K562 (cell line): ENCODE measurements at regions not wholly inside any gene's neighbourhood (a gene's known extent, or its start where the extent isn't known, plus 50 kb on each side); places are given as distances from the start of the nearest gene placed in this dataset.

ENCODE experiments used
- ATAC-seq: fragments of 200-7000 bp; cut with Tn5 transposase; 3 replicates; pipeline ENCODE4 v1.9.1; 2020; ENCODE audit warnings: moderate library complexity
- BruUV-seq: library from RNA; stranded (reverse); fragments of 400-500 nt; replicated peaks from 2 replicates; lab custom pipeline; 2021; lab: Mats Ljungman, UMichigan
- CTCF ChIA-PET: fragments of 300-600 bp; formaldehyde crosslinking; extraction: SDS; loops from one replicate; lab custom pipeline; 2021; ENCODE audit warnings: low intra/inter-chr PET ratio; lab: Yijun Ruan, JAX
- POLR2A ChIA-PET: fragments of 300-600, 350-650 bp; sonication (Branson Sonifier 250); formaldehyde crosslinking; extraction: SDS; loops from one replicate; lab custom pipeline; 2021; ENCODE audit warnings: antibody characterized with exemption, inconsistent platforms; lab: Yijun Ruan, JAX
- DNase-seq, 4 experiments: peaks; one replicate each; pipeline versions ENCODE4 v3.0.0 to v3.0.0-alpha.2; 2011 to 2018; ENCODE audit warnings: low spot score in 3 of 4, mixed read lengths in 3 of 4; ENCODE audit errors: extremely low read depth in 1 of 4
- FAIRE-seq: peaks from 2 replicates; lab custom pipeline; 2011; peaks lifted over from hg19 to GRCh38; lab: Jason Lieb, UNC
- H2AFZ ChIP-seq: 2 replicates; pipeline ENCODE4 v1.6.0; 2011; ENCODE audit warnings: low read depth, low read length, control low read depth, inconsistent platforms
- H3K27ac ChIP-seq: fragments of 200-600 bp; 3 replicates; pipeline ENCODE4 v1.8.0; 2011; ENCODE audit warnings: low read depth, mild to moderate bottlenecking, control low read depth, inconsistent platforms, low read length, moderate library complexity, mixed read lengths; ENCODE audit errors: extremely low read depth
- H3K27me3 ChIP-seq, 2 experiments: fragments of 300-600 bp in 1 of 2; 2 replicates in 1 of 2; 3 replicates in 1 of 2; pipeline versions ENCODE4 v1.6.0 to v1.8.0; 2011; ENCODE audit warnings: inconsistent platforms in 2 of 2, low read length in 2 of 2, mild to moderate bottlenecking in 1 of 2, mixed read lengths in 1 of 2, moderate library complexity in 1 of 2; ENCODE audit not compliant: control insufficient read depth in 2 of 2, insufficient read depth in 2 of 2
- H3K36me3 ChIP-seq: fragments of 300-600 bp; 3 replicates; pipeline ENCODE4 v1.8.0; 2011; ENCODE audit warnings: mild to moderate bottlenecking, low read length, inconsistent platforms; ENCODE audit not compliant: control insufficient read depth, insufficient read depth
- H3K4me1 ChIP-seq, 2 experiments: fragments of 200-600 bp in 1 of 2; replicated peaks in 1 of 2; 2 replicates in 1 of 2; 3 replicates in 1 of 2; pipeline versions ENCODE4 v1.5.1 to v1.8.0; 2011; ENCODE audit warnings: inconsistent platforms in 2 of 2, low read length in 2 of 2, mild to moderate bottlenecking in 1 of 2, mixed read lengths in 1 of 2, moderate library complexity in 1 of 2; ENCODE audit not compliant: control insufficient read depth in 2 of 2, insufficient read depth in 2 of 2
- H3K4me2 ChIP-seq: 2 replicates; pipeline ENCODE4 v1.6.1; 2011; ENCODE audit warnings: low read length, control low read depth, inconsistent platforms, mixed read lengths; ENCODE audit not compliant: insufficient read depth
- H3K4me3 ChIP-seq: fragments of 200-600 bp; sonication (generic), shearing (Covaris generic); 2 replicates; pipeline ENCODE4 v1.5.1; 2016; ENCODE audit warnings: control low read depth, inconsistent platforms
- H3K79me2 ChIP-seq: fragments of 200-600 bp; 3 replicates; pipeline ENCODE4 v1.8.0; 2011; ENCODE audit warnings: low read length, inconsistent platforms; ENCODE audit not compliant: control insufficient read depth, insufficient read depth
- H3K9ac ChIP-seq, 2 experiments: 2 replicates each; pipeline versions ENCODE4 v1.6.0 to v1.6.1; 2011; ENCODE audit warnings: low read depth in 2 of 2, low read length in 2 of 2, control low read depth in 1 of 2, inconsistent platforms in 1 of 2, mild to moderate bottlenecking in 1 of 2, mixed read lengths in 1 of 2; ENCODE audit not compliant: insufficient read depth in 1 of 2
- H3K9me1 ChIP-seq: one replicate; pipeline ENCODE4 v1.6.0; 2011; ENCODE audit warnings: inconsistent platforms, mild to moderate bottlenecking, low read length, moderate library complexity; ENCODE audit not compliant: control insufficient read depth, insufficient read depth
- H3K9me3 ChIP-seq: replicated peaks from 2 replicates; pipeline ENCODE4 v1.5.1; 2011; ENCODE audit warnings: low read depth, low read length, inconsistent platforms; ENCODE audit not compliant: control insufficient read depth, insufficient read depth
- H4K20me1 ChIP-seq: replicated peaks from 2 replicates; pipeline ENCODE4 v1.6.1; 2011; ENCODE audit warnings: low read length, inconsistent platforms, mixed read lengths; ENCODE audit not compliant: control insufficient read depth, insufficient read depth
- ESRRB ChIP-seq: fragments of 250-450 bp; sonication (Bioruptor Pico); IDR thresholded peaks from 2 replicates; pipeline ENCODE4 v1.5.0; 2020; ENCODE audit warnings: mild to moderate bottlenecking, moderate library complexity, borderline replicate concordance
- IRF2 ChIP-seq: sonication (generic); formaldehyde crosslinking; IDR thresholded peaks from 2 replicates; pipeline ENCODE4 v1.8.1; 2022; ENCODE audit warnings: mild to moderate bottlenecking, missing genetic modification reagents
- L3MBTL2 ChIP-seq: fragments of 450-650 bp; IDR thresholded peaks from 2 replicates; pipeline ENCODE4 v1.6.1; 2016; ENCODE audit warnings: mild to moderate bottlenecking, moderate library complexity
- ZNF436 ChIP-seq: fragments of 250-450, 450-650 bp; sonication (Bioruptor Pico); formaldehyde crosslinking; IDR thresholded peaks from 2 replicates; pipeline ENCODE4 v1.7.0; 2020; ENCODE audit warnings: mild to moderate bottlenecking
- WGBS: fragments of 100-300 bp; shearing (Covaris generic); methylation state at CpG from one replicate; pipeline ENCODE4 v1.1.6; 2016; ENCODE audit warnings: low coverage, mixed read lengths; ENCODE audit not compliant: insufficient coverage; ENCODE audit errors: missing lambda C conversion rate; 5-methylcytosine and 5-hydroxymethylcytosine counted together
- in situ Hi-C: fragments of 300-500 bp; cut with MboI; formaldehyde crosslinking; loops from 4 replicates; pipeline ENCODE4 v1.15.0; 2018; ENCODE audit warnings: inconsistent platforms, mixed read lengths
- intact Hi-C: fragments of 100-400 bp; cut with micrococcal nuclease; formaldehyde crosslinking; loops from 2 replicates; pipeline ENCODE4 v1.14.2; 2022
- TF ChIP-seq, protein P1 (sequence below): fragments of 450-650 bp; IDR thresholded peaks from 2 replicates; pipeline ENCODE4 v1.6.1; 2016; ENCODE audit warnings: antibody characterized with exemption

DNA sequence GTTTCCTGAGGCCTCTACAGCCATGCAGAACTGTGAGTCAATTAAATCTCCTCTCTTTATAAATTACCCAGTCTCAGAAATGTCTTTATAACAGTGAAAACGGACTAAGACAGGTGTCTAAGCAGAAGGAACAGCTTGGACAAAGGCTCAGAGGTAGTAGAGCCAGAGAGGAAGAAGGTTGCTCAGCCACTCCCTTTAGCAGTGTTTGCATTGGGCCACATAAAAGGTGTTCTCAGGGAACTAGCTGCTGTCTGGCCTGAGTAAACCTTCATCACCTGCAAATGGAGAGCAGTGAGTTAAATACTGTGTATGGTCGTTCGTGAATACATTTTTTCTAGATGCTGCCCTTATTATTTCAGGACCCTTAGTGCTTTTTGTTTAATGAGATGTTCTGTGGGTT lies 383.4 kb downstream of the EFNB2 start:
- Histone ChIP-seq H3K4me1 (no peaks in the 10 kb centered on the region), H3K9me1 (no peaks in the 10 kb centered on the region), H4K20me1 (no peaks in the 10 kb centered on the region), H3K27ac (no peak overlapping the region), H3K36me3 (no peaks in the 10 kb centered on the region), H3K4me2 (no peak overlapping the region), H3K9me3 (no peaks in the 10 kb centered on the region), H3K27me3 (no peaks in the 10 kb centered on the region), H3K4me3 (no peak overlapping the region), H2AFZ (no peak overlapping the region), H3K9ac (no peak overlapping the region), H3K79me2 (no peaks in the 10 kb centered on the region)
- in situ Hi-C loops = no loop called here
- no peak for DNase-seq
- ChIA-PET POLR2A (interaction anchor here (1.0 kb wide), 1 partner anchor 42 kb away, joined by 3 read pairs; no protein-coding TSS in a partner anchor), CTCF (no interaction called here)
- 0% methylated on average over 3 of the region's 3 CpGs for WGBS
- FAIRE-seq = no peak
- no TSS peak for BruUV-seq
- ATAC-seq = no peak
- TF ChIP-seq, protein P1, sequence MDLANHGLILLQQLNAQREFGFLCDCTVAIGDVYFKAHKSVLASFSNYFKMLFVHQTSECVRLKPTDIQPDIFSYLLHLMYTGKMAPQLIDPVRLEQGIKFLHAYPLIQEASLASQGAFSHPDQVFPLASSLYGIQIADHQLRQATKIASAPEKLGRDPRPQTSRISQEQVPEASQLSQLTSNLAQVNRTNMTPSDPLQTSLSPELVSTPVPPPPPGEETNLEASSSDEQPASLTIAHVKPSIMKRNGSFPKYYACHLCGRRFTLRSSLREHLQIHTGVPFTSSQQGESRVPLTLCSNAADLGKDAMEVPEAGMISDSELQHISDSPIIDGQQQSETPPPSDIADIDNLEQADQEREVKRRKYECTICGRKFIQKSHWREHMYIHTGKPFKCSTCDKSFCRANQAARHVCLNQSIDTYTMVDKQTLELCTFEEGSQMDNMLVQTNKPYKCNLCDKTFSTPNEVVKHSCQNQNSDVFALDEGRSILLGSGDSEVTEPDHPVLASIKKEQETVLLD = no peak
- no peak for TF ChIP-seq IRF2 (CRISPR knock-in tag)
- no peak for TF ChIP-seq L3MBTL2
- TF ChIP-seq ESRRB (CRISPR knock-in tag) = no peak
- no peak for TF ChIP-seq ZNF436 (CRISPR knock-in tag)
- intact Hi-C loops = no loop called here
